Thyroid gland (tissue), 4 donors: ENCODE measurements at regions not wholly inside any gene's neighbourhood (a gene's known extent, or its start where the extent isn't known, plus 50 kb on each side); places are given as distances from the start of the nearest gene placed in this dataset.

ENCODE experiments used
- POLR2A ChIP-seq, 2 donors: fragments of 450-650 bp; IDR thresholded peaks; one replicate each; pipeline ENCODE4 v1.6.1; 2017; ENCODE audit warnings: antibody characterized with exemption in 2 of 2, mild to moderate bottlenecking in 2 of 2, moderate library complexity in 1 of 2
- TF ChIP-seq, protein P1 (sequence below), 6 experiments: fragments of 200-600 bp in 3 of 6; fragments of 450-650 bp in 3 of 6; sonication (generic) in 3 of 6; IDR thresholded peaks; one replicate each; pipeline ENCODE4 v1.5.1; 2016 to 2019; ENCODE audit warnings: antibody characterized with exemption in 6 of 6, mild to moderate bottlenecking in 2 of 6, inconsistent platforms in 1 of 6, moderate library complexity in 1 of 6

DNA sequence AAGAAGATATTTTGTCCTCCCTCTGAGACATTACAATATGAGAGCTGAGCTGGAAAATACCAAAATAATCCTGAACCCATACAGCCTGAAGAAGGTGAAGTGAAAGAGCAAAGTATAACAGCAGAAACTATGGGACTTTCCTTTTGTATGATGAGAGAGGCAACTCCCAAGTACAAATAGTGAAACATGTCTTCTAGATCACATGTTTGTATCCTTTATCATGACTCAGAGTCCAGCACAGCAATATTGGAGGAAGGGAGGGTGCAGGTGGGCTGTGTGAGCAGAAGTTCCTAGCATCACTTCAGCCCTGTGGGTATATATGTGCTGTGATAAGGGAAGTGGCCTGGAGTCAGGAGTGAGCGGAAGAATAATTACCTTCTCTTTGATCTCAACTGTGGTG lies 265.6 kb upstream of the NRXN1 start:
- no peak for TF ChIP-seq POLR2A (IDR thresholded peaks at IDR 0.05)
- TF ChIP-seq, protein P1, sequence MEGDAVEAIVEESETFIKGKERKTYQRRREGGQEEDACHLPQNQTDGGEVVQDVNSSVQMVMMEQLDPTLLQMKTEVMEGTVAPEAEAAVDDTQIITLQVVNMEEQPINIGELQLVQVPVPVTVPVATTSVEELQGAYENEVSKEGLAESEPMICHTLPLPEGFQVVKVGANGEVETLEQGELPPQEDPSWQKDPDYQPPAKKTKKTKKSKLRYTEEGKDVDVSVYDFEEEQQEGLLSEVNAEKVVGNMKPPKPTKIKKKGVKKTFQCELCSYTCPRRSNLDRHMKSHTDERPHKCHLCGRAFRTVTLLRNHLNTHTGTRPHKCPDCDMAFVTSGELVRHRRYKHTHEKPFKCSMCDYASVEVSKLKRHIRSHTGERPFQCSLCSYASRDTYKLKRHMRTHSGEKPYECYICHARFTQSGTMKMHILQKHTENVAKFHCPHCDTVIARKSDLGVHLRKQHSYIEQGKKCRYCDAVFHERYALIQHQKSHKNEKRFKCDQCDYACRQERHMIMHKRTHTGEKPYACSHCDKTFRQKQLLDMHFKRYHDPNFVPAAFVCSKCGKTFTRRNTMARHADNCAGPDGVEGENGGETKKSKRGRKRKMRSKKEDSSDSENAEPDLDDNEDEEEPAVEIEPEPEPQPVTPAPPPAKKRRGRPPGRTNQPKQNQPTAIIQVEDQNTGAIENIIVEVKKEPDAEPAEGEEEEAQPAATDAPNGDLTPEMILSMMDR (IDR thresholded peaks at IDR 0.05) = no peak
